Left renal pelvis (tissue), 4 donors: ENCODE measurements at regions not wholly inside any gene's neighbourhood (a gene's known extent, or its start where the extent isn't known, plus 50 kb on each side); places are given as distances from the start of the nearest gene placed in this dataset.
"Not testable (repeated sequence)": the region's sequence is repeated elsewhere in the genome, so short reads cannot be mapped to it uniquely, and the experiment has no call there.

Source experiments
- DNase-seq, 4 donors: peaks; one replicate each; pipeline ENCODE4 v3.0.0-alpha.2; 2013; ENCODE audit warnings: low read depth in 4 of 4, low spot score in 3 of 4

- not testable (repeated sequence) for DNase-seq
Observed at GRCh38 chr6:147651-148050, 144.6 kb upstream of the DUSP22 start.

- DNase-seq: not testable (repeated sequence)
Observed at GRCh38 chr6:148051-148984, 144.0 kb upstream of the DUSP22 start.

- not testable (repeated sequence) for DNase-seq
Observed at GRCh38 chr6:150147-150546, 142.1 kb upstream of the DUSP22 start.

- DNase-seq: not testable (repeated sequence)
Observed at GRCh38 chr6:152436-152835, 139.9 kb upstream of the DUSP22 start.

GRCh38 chr6:153026-153425, 139.3 kb upstream of the DUSP22 start:
- DNase-seq: not testable (repeated sequence)

GRCh38 chr6:153867-154266, 138.4 kb upstream of the DUSP22 start:
- DNase-seq: not testable (repeated sequence)

- DNase-seq: not testable (repeated sequence)
Observed at GRCh38 chr6:154321-155092, 137.8 kb upstream of the DUSP22 start.

GRCh38 chr6:156010-156409, 136.3 kb upstream of the DUSP22 start:
- DNase-seq: no peak

- DNase-seq: not testable (repeated sequence)
Observed at GRCh38 chr6:156441-157140, 135.7 kb upstream of the DUSP22 start.

GRCh38 chr6:157176-157575, 135.1 kb upstream of the DUSP22 start:
- not testable (repeated sequence) for DNase-seq

GRCh38 chr6:161657-162056, 130.6 kb upstream of the DUSP22 start:
- DNase-seq: not testable (repeated sequence)

GRCh38 chr6:164720-165119, 127.6 kb upstream of the DUSP22 start:
- no peak for DNase-seq

GRCh38 chr6:165263-165662, 127.0 kb upstream of the DUSP22 start:
- DNase-seq: no peak

GRCh38 chr6:165906-166305, 126.4 kb upstream of the DUSP22 start:
- DNase-seq: peak in 1 of 4 donors; percentile 26

- peak in 2 of 4 donors; percentile 37 to 42 for DNase-seq
Observed at GRCh38 chr6:168865-169455, 123.3 kb upstream of the DUSP22 start.

GRCh38 chr6:174036-174435, 118.3 kb upstream of the DUSP22 start:
- DNase-seq: no peak

- no peak for DNase-seq
Observed at GRCh38 chr6:175680-176079, 116.6 kb upstream of the DUSP22 start.

- DNase-seq: no peak
Observed at GRCh38 chr6:176766-177165, 115.5 kb upstream of the DUSP22 start.

- no peak for DNase-seq
Observed at GRCh38 chr6:178119-178518, 114.2 kb upstream of the DUSP22 start.

- DNase-seq: not testable (repeated sequence)
Observed at GRCh38 chr6:178929-179328, 113.4 kb upstream of the DUSP22 start.
